HG03095 (cell line): ENCODE measurements at regions not wholly inside any gene's neighbourhood (a gene's known extent, or its start where the extent isn't known, plus 50 kb on each side); places are given as distances from the start of the nearest gene placed in this dataset.

Experiments
- ATAC-seq: cut with Tn5 transposase; IDR thresholded peaks from one replicate; pipeline ENCODE4 v1.9.1; 2021; ENCODE audit warnings: moderate library complexity; ENCODE audit not compliant: unreplicated experiment

DNA sequence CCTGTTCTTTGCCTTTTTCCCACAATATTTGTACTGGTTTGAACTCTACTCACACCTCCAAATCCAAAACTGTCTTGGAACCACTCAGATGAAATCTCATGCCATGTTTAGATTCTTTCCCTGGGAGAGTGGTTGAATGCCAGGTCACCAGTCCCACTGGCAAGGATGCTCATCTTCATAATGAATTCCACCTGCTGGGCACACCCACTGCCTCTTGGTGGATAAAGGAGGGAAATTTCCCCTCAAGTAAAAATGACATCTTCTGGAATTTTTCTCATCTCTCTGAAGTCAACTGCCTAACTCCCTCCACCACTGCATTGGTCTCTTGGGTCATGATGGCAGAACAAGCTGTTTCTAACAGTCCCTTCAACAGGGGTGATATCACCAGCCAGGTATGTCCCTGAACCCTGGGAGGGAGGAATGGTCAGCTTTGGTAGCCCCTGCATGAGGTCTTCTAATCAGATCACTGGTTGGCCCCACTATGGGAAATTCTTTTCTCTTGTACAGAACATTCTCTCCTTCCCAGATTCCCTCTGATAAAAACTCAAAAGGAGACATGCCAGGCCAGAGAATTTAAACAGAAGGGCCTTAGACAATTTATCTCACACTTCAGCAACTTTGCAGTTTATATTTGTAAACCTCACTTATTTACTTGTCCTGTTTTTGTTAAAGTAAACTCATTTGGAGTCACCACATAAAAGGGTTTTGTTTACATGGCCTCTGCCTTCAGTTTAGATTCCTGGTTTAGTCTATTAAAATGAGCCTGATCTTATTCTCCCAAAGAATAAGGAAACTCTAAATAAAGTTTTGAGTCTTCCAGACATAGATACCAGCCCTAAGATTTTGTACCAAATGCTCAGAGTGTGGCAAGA, 143.4 kb downstream of the WNT5A start:
- no peak for ATAC-seq

DNA sequence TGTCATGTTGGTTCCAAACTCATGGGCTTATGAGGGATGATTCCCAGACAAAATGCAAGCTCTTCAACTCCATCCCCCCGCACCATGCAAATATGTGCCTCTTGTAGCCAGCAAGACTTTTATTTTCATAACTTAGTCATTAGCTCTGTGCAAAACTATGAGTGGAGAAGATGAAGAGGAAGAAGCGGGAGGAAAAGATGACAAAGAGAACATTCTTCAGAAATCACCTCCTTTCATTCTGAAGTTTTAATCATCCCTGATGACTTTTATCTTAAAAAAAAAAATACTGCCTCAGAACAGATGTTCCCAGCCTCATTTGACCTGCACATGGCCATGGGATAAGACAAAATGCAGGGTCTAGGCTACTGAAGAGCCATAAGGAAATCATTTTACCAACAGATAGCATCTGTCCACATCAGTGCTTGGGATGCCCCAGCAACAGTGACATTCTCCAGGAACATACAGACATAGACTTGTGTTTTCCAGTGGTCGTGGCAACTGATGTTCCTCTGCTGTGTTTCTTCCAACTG, 145.5 kb downstream of the WNT5A start:
- no peak for ATAC-seq

DNA sequence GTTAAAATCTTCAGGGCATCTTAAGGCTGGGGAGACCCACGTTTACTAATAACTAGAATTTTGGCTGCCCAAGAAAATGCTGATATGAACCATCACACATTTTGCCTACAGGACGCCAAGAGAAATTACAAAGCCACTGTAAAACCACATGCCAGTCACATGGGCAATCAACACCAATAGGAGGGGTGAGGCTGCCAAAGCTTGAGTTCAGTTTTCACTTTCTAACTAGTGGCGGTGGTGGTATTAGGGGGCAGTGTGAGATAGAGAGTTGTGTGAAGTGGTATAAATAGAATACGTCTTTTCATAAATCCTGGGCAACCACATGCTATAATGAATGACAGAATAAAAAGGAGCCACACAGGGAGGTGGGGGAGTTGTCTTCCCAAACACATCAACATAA, 147.3 kb downstream of the WNT5A start:
- no peak for ATAC-seq

DNA sequence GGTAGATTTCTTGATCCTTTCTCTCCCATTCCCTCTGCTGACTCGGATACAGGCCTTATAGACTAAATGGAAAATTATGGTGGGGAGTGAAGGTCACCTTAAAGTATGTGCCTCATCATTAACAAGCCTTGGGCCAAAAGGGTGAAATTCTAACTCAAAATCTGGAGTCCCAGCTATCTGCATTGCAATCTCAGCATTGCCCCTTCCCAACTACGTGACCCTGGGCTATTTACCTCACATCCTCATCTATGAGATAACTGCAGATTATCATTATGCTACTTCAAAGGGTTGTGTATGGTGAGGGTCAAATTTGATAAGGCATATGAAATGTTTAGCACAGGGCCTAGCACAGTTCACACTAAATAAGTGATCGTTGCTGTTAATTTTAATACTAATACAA, 147.7 kb downstream of the WNT5A start:
- no peak for ATAC-seq

DNA sequence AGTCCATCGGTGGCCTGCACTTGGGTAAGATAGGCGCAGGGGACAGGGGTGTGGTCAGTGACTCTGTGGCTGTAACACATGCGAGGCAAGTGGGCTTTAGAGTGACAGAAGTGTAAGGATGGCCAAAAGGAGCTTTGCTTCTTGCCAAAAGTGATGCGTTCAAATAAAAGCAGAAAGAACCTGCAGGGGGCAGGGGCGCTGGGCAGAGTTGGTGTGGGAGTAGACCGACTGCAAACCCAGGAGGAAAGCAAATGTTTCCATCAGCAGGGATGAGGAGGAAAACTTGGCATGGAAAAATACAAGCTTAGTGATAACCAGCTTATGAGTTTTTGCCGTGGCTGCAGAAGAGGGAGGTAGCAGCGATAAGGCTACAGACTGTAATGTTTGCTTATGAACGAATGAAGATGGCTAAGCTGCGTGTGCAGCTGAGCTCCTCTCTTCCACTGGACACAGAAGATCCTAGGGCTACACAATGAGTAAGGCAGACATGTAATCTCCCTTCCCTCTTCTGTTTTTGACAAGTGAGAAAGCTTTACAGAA, 149.4 kb downstream of the WNT5A start:
- ATAC-seq = no peak

DNA sequence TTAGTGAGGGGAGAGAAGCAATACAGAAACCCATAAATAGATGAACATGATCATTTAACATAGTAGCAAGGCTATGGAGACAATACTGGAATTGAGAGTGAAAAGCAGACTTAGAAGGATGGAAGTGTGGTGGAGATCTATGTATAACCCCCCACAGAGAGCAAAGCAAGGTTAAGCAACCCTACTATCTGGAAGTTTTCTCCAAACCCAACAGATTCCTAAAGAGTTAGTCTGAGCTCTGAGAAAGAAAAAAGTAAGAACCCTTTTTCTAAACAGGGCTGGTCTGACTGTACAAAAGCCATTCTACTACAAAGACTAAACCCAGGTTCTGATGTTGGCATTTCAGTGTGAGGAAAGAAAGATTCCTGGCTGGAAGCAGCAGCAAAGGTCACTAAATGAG, 153.2 kb downstream of the WNT5A start:
- no peak for ATAC-seq

DNA sequence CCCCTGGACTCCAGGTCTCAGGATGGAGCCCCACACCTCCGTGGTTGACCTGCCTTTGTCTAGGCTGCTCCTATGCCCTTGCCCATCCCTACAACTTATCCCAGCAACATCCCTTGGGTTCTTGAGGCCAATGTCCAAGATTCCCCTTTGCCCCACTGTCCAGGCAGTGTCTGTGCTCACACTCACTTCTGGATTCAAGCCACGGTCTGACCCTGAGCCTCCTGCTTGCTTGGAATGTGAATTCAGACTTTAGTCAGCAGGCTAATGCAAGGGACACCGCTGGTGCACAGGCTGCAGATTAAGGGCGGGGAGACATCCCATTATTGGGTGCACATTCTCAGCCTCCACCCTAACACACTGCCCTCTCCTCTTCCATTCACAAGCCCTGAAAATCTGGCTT, 154.1 kb downstream of the WNT5A start:
- ATAC-seq = no peak

DNA sequence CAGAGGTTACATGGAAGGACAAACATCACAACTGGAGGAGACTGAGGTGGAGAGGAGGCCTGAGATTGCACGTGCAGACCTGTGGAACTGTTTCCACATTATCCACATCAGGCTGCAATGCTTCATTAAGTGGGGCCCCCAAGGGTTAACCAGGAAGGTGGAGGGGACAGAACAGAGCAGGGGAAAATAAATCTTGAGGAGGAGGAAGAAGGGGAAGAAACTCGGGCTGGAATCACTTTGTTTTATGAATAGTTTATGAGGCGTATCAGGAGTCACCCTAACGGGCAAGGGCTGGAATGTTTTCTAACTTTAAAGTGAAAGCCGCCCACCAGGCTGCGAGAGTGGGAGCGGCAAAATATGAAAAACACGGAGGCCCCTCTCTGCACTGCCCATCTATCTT, 154.9 kb downstream of the WNT5A start:
- no peak for ATAC-seq

DNA sequence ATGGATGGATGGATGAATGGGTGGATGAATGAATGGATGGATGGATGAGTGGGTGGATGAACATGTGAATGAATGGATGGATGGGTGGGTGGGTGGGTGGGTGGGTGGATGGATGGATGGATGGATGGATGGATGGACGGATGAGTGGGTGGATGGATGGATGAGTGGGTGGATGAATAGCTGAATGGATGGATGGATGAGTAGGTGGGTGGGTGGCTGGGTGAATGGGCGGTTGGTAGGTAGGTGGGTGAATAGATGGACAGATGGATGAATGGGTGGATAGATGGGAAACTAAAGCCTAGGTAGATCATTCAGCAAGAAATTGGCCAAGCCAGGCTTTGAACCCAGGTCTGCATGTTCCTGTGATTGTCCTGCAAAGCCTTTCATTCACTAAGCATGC, 155.6 kb downstream of the WNT5A start:
- no peak for ATAC-seq

DNA sequence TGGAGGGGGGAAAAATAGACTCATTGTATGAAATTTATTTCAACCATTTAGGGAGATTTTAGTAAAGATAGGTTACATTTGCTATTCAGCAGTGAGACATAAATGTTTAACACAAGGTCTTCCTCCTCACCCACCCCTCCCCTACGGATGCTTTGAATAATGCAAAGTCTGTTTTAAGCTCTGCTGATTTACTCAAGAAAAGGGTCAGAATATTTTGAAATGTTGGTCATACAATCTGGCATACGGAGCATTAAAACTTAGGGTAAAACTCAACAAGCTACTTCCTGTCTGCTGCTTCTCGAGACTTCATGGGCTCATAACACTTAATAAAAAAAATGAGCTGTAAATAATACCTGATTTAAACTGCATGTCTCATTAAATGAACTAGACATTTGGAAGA, 156.3 kb downstream of the WNT5A start:
- no peak for ATAC-seq

DNA sequence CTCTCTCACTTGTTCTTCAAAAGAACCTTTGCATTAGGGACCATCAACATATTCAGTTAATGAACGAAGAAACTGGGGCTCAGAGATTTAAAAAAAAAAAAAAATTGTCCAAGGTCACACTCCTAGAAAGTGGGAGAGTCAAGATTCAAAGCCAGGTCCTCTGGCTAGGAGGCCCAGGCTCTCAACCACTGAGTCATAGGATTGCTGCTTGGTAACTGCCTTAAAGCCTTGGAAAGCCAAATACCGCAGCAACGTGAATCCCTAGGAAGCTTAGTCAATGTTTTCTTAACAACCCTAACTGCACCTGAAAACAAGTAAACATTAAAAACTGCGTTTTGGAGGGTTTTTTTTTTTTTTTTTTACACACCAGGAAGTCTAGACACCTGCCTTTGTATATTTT, 156.8 kb downstream of the WNT5A start:
- ATAC-seq = no peak

DNA sequence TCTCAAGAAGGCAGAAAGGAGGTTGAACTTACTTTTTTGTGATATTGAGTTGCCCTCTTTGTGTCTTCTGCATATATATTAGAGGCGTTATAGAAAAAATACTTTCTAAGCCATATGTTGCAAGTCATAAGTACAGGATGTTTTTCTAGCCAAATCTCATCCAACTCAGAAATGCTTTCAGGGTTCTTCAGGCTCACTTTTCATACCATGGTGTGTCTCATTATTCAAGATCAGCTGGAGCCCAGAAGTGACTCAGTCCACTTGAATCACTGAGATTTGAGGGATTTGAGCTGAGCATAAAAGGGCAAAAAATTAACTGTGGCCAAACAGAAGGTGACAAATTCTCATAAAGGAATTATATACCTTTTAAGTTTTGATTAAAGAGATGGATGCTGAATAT, 157.3 kb downstream of the WNT5A start:
- ATAC-seq = no peak

DNA sequence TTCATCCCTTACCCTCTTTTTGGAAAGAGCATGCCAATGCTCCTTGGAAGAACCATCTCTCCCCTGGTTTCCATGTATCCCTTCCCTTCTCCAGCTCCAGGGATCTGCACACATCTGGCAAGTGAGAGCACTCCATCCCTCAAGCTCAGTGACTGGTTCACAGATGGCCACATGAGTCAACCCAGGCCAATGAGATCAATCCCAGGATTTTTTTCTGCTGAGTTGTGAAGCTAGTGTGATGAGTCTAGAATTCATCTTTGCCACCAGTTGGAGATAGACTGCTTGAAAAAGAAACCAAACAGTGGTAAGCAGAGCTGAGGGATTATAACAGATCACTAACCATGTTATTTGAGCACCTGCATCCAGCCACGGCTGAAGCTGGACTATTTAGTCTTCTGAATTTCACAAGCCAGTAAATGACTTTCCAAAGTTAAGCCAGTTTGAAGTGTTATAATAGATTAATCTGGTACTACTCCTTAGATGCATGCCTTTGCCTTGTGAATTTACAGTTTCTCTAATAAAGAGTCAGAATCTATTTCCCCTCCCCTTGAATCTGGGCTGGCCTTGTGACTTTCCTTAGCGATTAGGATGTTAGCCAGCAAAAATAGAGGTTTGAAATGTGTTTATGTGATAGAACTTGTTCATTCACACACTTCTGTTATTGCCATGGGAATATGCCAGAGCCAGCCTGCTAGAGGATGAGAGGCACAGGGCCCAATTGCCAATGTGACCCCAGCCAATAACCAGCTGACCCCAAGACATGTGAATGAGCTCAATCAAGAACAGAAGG, 159.8 kb downstream of the WNT5A start:
- ATAC-seq = no peak

DNA sequence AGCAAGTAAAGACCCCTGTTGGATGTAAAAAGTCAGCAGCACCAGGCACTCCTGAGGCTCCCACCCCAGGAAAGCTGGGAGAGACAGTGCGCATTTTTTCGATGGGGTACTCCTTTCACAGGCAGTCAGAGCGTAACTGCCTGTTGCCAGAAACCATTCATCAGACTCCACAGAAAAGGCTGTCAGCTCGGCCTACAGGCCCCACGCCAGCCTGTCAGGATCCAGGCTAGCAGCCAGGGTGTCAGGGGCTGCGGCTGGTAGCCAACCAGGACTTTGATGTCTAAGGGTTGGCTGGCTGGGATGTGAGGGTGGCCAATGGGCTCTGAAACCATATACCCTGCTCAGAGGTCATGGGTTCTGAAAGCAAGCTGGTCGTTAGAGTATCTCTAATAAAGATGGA, 164.5 kb downstream of the WNT5A start:
- ATAC-seq = no peak

DNA sequence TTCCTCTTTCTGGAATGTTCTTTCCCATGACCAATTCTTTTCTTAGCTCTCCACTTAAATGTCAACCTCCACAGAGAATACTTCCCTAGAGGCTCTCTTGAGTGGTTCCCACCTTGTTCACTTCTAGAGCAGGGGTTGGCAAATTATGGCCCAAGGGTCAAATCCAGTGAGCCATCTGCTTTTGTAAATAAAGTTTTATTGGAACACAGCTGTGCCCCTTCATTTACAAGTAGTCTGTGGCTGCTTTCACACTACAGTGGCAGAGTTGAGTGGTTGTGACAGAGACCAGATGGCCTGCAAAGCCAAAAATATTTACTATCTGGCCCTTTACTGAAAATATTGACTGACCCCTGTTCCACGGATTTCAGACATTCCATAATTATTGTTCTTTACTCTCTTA, 166.2 kb downstream of the WNT5A start:
- ATAC-seq = no peak

DNA sequence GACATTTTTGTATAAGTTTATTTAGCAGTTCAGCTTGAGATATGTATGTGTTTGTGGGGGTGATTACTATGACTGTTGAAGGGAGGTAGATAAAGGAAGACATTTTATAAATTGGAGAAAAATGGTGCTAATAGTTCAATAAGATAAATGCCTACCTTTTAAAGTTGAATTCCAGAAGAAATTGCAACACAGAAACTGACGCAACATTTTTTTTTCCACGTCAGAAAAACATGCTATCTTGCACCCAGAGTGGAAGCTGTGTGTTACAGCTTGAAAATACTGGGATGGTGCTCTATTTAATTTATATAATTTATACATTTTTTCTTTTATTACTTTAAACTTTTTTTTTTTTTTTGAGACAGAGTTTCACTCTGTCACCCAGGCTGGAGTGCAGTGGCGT, 171.7 kb downstream of the WNT5A start:
- ATAC-seq = no peak

DNA sequence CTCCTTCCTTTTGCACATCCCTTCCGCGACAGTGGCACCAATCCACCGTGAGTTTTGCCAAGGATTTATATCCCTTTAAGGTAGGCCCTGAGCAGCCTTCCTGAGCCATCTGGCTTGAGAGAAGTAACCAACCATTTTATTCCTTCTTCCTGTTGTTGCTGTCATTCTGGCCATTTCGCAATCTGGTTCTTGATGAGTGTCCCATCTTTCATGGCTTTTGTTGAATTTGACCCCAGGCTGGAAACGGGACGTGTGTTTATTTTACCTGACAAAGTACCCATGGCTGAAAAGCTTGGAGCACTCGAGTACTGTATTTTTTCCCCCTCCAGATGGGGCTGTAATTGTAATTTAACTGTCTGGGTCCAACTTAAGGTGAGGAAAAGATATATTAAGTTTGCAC, 173.4 kb downstream of the WNT5A start:
- ATAC-seq = no peak

DNA sequence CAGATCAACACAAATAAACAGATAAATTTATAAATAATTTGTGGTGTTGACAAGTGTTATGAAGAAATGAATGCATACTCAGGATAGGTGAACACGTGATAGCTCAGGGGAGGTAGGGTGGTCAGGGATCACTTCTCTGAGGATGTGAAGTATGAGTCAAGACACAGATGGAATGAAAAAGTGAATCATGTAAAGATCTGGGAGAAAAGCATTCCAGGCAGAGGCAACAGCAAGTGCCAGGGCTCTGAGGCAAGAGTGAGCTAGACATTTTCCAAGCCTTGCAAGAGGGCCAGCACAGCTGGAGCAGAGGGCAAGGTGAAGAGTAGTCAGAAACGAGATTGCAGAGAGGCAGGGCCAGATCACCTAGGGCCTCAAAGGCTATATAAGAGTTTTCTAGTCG, 177.8 kb downstream of the WNT5A start:
- no peak for ATAC-seq

DNA sequence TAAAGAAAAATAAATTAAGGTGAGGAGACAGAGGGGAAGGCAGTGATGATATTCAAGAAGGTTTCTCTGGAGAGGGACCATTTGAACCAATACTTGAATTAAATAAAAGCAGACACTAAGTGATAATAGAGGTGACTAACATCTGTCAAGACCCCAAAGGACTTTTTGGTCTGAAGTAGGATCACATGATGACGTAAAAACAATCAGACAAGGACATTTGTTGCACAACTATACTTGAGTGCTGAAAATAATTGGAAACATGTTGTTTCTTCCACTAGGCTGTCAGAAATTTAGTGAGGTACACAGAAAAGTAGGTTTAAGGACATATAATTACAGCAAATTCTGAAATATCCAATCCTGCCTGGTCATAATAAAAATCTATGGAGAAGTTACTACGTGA, 179.5 kb downstream of the WNT5A start:
- ATAC-seq = no peak

DNA sequence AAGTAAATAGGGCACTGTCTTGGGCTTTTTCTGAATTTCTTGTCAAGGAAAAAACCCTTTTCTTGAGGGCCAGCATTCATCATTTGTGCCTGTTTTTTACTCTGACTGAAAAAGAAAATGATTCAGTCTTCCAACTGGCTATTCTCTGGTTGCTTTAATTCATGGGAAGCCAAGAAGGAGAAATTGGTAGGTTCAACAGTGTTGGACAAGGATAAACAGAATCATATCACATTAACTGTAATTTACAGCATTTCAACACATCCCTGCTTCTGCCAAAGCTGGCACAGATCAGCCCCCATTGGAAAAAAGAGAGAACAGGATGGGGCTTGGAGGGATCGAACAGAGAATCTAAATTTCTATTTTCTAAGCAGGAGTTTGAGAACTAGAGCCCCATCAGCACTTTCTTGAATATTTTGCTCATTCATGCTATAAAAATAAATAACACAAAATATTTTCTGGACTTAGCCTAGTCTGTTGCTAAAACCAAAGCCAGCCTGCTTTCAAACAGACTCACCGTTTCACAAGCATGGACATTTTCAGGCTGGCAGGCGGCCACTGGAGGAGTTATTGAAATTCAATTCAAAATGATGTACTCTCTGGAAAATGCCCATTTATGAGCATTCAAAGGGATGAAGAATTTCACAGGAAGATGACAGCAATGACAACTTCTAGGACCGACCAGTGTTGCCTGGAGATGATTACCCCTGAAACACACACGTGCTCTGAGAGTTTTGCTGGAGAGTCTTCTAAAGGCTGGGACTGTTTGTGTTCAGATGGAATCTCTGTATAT, 181.2 kb downstream of the WNT5A start:
- no peak for ATAC-seq

DNA sequence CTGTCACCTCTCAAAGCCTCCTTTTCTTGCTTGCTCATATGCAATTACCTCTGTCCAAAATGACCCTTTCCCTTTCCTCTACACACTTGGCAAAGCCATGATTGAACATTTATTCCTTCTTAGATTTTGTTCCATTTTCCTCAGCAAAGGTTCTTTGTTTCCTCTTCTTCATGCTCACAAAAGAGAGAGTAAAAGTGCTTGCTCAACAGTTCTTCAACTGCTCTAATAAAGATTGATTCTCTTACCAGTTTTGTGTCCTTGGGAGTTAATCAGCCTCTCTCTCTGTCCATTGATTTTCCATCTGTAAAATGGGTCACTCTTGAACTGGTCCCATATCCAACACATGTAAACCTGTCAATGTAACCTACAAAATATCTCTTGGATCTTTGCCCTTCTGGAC, 186.4 kb downstream of the WNT5A start:
- no peak for ATAC-seq
